RWPE1 (cell line): ENCODE measurements at regions not wholly inside any gene's neighbourhood (a gene's known extent, or its start where the extent isn't known, plus 50 kb on each side); places are given as distances from the start of the nearest gene placed in this dataset.
A peak's percentile ranks its signal among the peaks of the same experiment; 100 is the strongest.

Experiments
- CTCF ChIA-PET: fragments of 350-600 bp; sonication (Branson Sonifier 250); formaldehyde crosslinking; extraction: SDS; loops from one replicate; lab custom pipeline; 2021; lab: Yijun Ruan, JAX
- POLR2A ChIA-PET: fragments of 400-600 bp; formaldehyde crosslinking; extraction: SDS; loops from one replicate; lab custom pipeline; 2020; ENCODE audit warnings: antibody characterized with exemption; ENCODE audit not compliant: low non-redundant PET; lab: Yijun Ruan, JAX
- DNase-seq: peaks from one replicate; pipeline ENCODE4 v3.0.0; 2012; ENCODE audit warnings: low spot score
- H3K27ac ChIP-seq: fragments of 450-650 bp; 2 replicates; pipeline ENCODE4 v1.5.1; 2017
- CTCF ChIP-seq: fragments of 450-650 bp; conservative IDR thresholded peaks from 2 replicates; pipeline ENCODE4 v1.5.1; 2017; ENCODE audit warnings: low read depth, mild to moderate bottlenecking

GRCh38 chr1:88375977-88376376, 308.1 kb upstream of the PKN2 start:
- no peak for DNase-seq
- no peak overlapping the region for H3K27ac ChIP-seq
- ChIA-PET CTCF (no interaction called here), POLR2A (no interaction called here)
- TF ChIP-seq CTCF: no peak

- POLR2A ChIA-PET: no interaction called here
- CTCF ChIA-PET: no interaction called here
- DNase-seq: no peak
- TF ChIP-seq CTCF: no peak
- no peak overlapping the region for H3K27ac ChIP-seq
These were observed 307.7 kb upstream of the PKN2 start for GRCh38 chr1:88376421-88376820.

GRCh38 chr1:88378560-88378959, 305.5 kb upstream of the PKN2 start:
- no peak for DNase-seq
- TF ChIP-seq CTCF: no peak
- no peak overlapping the region for H3K27ac ChIP-seq
- CTCF ChIA-PET: no interaction called here
- POLR2A ChIA-PET: no interaction called here

GRCh38 chr1:88394958-88395357, 289.1 kb upstream of the PKN2 start:
- CTCF ChIA-PET: no interaction called here
- no peak for DNase-seq
- POLR2A ChIA-PET: no interaction called here
- H3K27ac ChIP-seq: no peak overlapping the region
- TF ChIP-seq CTCF: no peak

- ChIA-PET CTCF (no interaction called here), POLR2A (no interaction called here)
- no peak for TF ChIP-seq CTCF
- DNase-seq: peak; percentile 7
- H3K27ac ChIP-seq: no peak overlapping the region
These were observed 285.7 kb upstream of the PKN2 start for GRCh38 chr1:88398338-88398737.

- CTCF ChIA-PET: no interaction called here
- no peak overlapping the region for H3K27ac ChIP-seq
- DNase-seq: no peak
- POLR2A ChIA-PET: no interaction called here
- TF ChIP-seq CTCF: no peak
These were observed 284.4 kb upstream of the PKN2 start for GRCh38 chr1:88399690-88400089.

GRCh38 chr1:88401313-88401712, 282.8 kb upstream of the PKN2 start:
- TF ChIP-seq CTCF: no peak
- DNase-seq: no peak
- no peak overlapping the region for H3K27ac ChIP-seq
- ChIA-PET POLR2A (no interaction called here), CTCF (no interaction called here)
